ENCODE measurements at regions not wholly inside any gene's neighbourhood (a gene's known extent, or its start where the extent isn't known, plus 50 kb on each side); places are given as distances from the start of the nearest gene placed in this dataset.
"Not testable (repeated sequence)": the region's sequence is repeated elsewhere in the genome, so short reads cannot be mapped to it uniquely, and the experiment has no call there.

DNA sequence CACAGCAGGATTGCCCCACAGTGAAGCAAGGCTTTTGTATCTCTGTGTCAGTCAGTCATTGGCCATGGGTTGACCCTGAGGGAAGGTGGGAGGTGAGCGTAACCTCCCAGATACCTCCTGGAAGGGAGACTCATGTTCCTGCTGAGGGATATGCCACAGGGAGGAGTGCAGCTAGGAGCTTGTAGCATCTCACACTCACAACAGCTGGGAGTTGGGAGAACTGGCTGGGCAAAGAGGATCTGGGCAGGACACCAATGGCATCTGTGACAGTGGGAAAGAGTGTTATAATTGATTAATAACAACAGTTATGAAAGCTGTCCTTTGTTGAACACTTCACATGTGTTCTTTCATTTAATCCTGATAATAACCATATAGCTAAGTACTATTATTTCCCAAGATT, 171.0 kb downstream of the TLE3 start:
- no peak for DNase-seq
- Histone ChIP-seq H3K27me3 (no peaks in the 10 kb centered on the region), H3K4me3 (ENCODE audit: low read depth, low read length) (no peak overlapping the region), H3K9me3 (no peaks in the 10 kb centered on the region), H3K36me3 (no peaks in the 10 kb centered on the region), H3K4me1 (no peaks in the 10 kb centered on the region)
- TF ChIP-seq, protein P1, sequence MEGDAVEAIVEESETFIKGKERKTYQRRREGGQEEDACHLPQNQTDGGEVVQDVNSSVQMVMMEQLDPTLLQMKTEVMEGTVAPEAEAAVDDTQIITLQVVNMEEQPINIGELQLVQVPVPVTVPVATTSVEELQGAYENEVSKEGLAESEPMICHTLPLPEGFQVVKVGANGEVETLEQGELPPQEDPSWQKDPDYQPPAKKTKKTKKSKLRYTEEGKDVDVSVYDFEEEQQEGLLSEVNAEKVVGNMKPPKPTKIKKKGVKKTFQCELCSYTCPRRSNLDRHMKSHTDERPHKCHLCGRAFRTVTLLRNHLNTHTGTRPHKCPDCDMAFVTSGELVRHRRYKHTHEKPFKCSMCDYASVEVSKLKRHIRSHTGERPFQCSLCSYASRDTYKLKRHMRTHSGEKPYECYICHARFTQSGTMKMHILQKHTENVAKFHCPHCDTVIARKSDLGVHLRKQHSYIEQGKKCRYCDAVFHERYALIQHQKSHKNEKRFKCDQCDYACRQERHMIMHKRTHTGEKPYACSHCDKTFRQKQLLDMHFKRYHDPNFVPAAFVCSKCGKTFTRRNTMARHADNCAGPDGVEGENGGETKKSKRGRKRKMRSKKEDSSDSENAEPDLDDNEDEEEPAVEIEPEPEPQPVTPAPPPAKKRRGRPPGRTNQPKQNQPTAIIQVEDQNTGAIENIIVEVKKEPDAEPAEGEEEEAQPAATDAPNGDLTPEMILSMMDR (IDR thresholded peaks at IDR 0.05; ENCODE audit: low read depth, low read length) = no peak

DNA sequence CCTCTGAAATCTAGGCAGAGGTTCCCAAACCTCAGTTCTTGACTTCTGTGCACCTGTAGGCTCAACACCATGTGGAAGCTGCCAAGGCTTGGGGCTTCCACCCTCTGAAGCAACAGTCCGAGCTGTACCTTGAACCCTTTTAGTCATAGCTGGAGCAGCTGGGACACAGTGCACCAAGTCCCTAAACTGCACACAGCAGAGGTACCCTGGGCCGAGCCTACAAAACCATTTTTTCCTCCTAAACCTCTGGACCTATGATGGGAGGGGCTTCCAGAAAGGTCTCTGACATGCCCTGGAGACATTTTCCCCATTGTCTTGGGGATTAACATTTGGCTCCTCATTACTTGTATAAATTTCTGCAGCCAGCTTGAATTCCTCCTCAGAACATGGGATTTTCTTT, 168.8 kb downstream of the TLE3 start:
- H3K9me3 ChIP-seq = not testable (repeated sequence)

DNA sequence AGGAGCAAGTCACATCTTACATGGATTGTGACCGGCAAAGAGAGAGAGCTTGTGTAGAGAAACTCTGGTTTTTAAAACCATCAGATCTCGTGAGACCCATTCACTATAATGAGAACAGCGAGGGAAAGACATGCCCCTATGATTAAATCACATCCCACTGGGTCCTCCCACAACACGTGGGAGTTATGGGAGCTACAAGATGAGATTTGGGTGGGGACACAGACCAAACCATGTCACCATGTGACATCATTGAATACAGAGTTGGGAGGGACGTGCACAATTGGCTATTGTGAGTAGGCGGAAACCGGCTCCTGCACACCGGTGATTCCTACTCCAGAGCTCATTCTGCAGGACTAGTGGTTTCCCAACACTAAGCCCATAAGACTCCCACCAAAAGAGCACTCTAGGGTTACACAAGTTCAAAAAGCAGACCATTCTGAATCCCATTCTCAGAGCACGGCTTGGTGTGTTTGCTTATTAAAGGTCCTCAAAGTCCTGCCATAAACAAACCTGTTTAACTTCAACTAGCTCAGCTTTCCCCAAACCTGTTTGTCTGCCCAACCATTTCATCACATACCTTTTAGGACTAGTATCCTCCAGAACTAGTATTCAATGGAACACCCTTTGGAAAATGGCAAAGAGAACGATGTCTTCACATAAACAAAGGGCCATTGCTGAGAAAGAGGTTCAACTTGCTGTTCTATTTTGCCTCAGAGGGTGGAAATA, 167.6 kb downstream of the TLE3 start:
- DNase-seq = no peak
- Histone ChIP-seq H3K27me3 (no peaks in the 10 kb centered on the region), H3K4me3 (ENCODE audit: low read depth, low read length) (no peak overlapping the region), H3K4me1 (no peaks in the 10 kb centered on the region), H3K36me3 (no peaks in the 10 kb centered on the region), H3K9me3 (no peaks in the 10 kb centered on the region)
- TF ChIP-seq, protein P1 (IDR thresholded peaks at IDR 0.05; ENCODE audit: low read depth, low read length) = no peak

More for the DNA sequence above, 168.8 kb downstream of the TLE3 start:
- H3K27me3 ChIP-seq; H3K4me3 ChIP-seq (ENCODE audit: low read depth, low read length); H3K4me1 ChIP-seq; H3K36me3 ChIP-seq; DNase-seq: not testable (repeated sequence)

DNA sequence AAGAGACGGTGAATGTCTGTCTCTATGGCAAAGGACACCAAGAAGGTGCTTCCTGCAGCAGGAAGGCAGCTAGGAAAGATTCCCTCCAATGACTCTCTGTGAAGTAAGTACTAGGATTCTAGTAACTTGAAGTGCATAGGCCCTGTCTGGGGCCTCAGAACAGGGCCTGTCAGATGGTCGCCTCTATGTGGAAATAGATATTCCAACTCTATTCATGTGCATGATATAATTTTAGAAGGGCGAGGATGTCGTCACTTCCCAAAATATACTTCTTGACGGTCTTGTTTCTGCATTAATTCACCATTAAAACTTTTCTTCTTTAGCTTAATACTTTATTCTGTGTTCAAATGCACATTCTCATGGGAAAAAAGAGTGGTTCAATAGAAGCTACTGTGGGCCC, 167.0 kb downstream of the TLE3 start:
- Histone ChIP-seq H3K4me3 (ENCODE audit: low read depth, low read length) (no peak overlapping the region), H3K4me1 (no peaks in the 10 kb centered on the region), H3K36me3 (no peaks in the 10 kb centered on the region), H3K27me3 (no peaks in the 10 kb centered on the region), H3K9me3 (no peaks in the 10 kb centered on the region)
- TF ChIP-seq, protein P1 (IDR thresholded peaks at IDR 0.05; ENCODE audit: low read depth, low read length) = no peak
- DNase-seq = no peak

DNA sequence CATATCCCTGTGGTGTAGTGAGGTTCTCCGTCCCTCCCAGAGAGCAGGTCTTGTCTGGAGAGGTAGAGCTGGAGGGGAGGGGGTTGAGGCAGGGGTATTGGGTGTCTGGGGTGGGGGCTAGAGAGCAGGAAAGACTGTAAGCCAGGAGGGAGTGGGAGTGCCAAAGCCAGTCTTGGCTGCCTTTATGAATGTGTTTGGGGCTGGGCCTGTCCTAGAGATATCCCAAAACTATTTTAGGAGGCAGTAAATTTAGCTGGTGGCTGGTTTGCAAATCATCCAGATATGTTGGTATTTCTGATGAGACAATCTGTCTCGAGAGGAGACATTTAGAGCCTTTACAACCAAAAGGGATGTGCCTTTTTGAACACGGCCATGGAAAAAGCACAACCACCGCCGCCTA, 166.6 kb downstream of the TLE3 start:
- Histone ChIP-seq H3K9me3 (no peaks in the 10 kb centered on the region), H3K27me3 (no peaks in the 10 kb centered on the region), H3K4me3 (ENCODE audit: low read depth, low read length) (no peak overlapping the region), H3K36me3 (no peaks in the 10 kb centered on the region), H3K4me1 (no peaks in the 10 kb centered on the region)
- TF ChIP-seq, protein P1 (IDR thresholded peaks at IDR 0.05; ENCODE audit: low read depth, low read length) = no peak
- DNase-seq = no peak

DNA sequence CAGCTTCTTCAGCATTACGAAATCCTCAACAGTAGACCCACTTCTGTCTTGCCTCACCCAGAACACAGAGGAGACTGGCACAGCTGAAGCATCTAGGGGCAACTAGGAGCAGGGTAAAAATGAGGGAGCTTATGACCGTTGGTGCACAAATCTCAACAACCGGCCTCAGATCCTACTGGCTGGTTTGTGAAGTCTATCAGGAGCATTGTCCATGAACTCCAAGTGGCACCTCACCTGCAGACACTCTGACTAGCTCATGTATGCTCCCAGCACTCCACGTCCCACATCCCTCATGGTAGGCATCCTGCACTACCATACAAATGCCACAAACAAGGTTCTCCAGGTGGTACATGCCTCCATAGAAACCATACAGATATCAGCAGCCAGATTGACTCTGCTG, 163.1 kb downstream of the TLE3 start:
- no peak for DNase-seq
- H3K4me3 ChIP-seq (ENCODE audit: low read depth, low read length) = no peak overlapping the region
- no peaks in the 10 kb centered on the region for H3K9me3 ChIP-seq
- H3K4me1 ChIP-seq = no peaks in the 10 kb centered on the region
- TF ChIP-seq, protein P1 (IDR thresholded peaks at IDR 0.05; ENCODE audit: low read depth, low read length) = no peak
- H3K27me3 ChIP-seq = no peaks in the 10 kb centered on the region
- H3K36me3 ChIP-seq = no peaks in the 10 kb centered on the region

Data from BE2C (cell line).